ENCODE measurements at regions not wholly inside any gene's neighbourhood (a gene's known extent, or its start where the extent isn't known, plus 50 kb on each side); places are given as distances from the start of the nearest gene placed in this dataset.

DNA sequence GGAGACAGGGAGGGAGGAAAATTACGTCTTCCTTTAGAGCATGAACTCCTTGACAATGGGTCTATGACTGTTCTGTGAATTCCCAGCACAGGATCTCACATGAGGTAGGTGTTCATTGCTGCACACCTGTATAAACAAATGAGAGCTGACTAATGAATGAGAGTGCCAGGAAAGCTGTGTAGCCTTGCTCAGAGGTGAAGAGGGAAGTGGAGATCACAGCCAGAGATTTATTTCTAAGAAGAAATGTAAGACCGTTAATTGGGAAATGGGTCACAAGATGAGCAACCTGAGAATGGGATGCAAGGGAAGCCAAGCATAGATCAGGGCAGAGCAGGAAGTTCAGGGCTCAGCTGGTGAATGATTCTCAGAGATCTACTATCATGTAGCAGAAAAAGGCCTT is 295.1 kb downstream of the CDK5RAP2 start:
- no peaks in the 10 kb centered on the region for H3K79me2 ChIP-seq (ENCODE audit: control insufficient read depth, insufficient read depth, low read length, poor library complexity)
- peaks cover 1% of the 10 kb centered on the region for H3K9me3 ChIP-seq (ENCODE audit: insufficient read depth, low read depth, low read length)
- no peak overlapping the region for H3K27ac ChIP-seq (ENCODE audit: low read depth, low read length)
- no peak overlapping the region for H3K9ac ChIP-seq (ENCODE audit: low read length)
- no peak overlapping the region for H4K12ac ChIP-seq (ENCODE audit: low read depth, low read length)
- no CpG with 5 or more reads among the region's 2 CpGs for WGBS (ENCODE audit: extremely low coverage, insufficient coverage, insufficient read length)
- no peaks in the 10 kb centered on the region for H3K27me3 ChIP-seq (ENCODE audit: insufficient read depth, low read length)
- H2BK5ac ChIP-seq (ENCODE audit: low read depth, low read length, poor library complexity), result no peak overlapping the region
- H3K18ac ChIP-seq (ENCODE audit: low read length), result no peak overlapping the region
- no peak overlapping the region for H3K14ac ChIP-seq (ENCODE audit: low read length)
- no peak overlapping the region for H2AK5ac ChIP-seq (ENCODE audit: low read length)
- H3K79me1 ChIP-seq (ENCODE audit: low read length), result no peaks in the 10 kb centered on the region
- H4K8ac ChIP-seq (ENCODE audit: low read depth, low read length), result no peak overlapping the region
- H3K23ac ChIP-seq (ENCODE audit: low read length), result no peak overlapping the region
- no peak overlapping the region for H2BK120ac ChIP-seq (ENCODE audit: insufficient read depth, low read length, poor library complexity)
- no peak overlapping the region for H3K4ac ChIP-seq (ENCODE audit: low read depth, low read length)
- H3K4me2 ChIP-seq (ENCODE audit: low read length), result no peak overlapping the region
- H2BK12ac ChIP-seq (ENCODE audit: low read length), result no peak overlapping the region
- H2AFZ ChIP-seq (ENCODE audit: insufficient read depth, low read length, poor library complexity), result no peak overlapping the region
- DNase-seq, result no peak
- H3K4me3 ChIP-seq (ENCODE audit: low read depth, low read length), result no peak overlapping the region
- no peak overlapping the region for H4K91ac ChIP-seq (ENCODE audit: low read depth, low read length)
- no peaks in the 10 kb centered on the region for H3K36me3 ChIP-seq (ENCODE audit: control insufficient read depth in 1 of 2, insufficient read depth in 2 of 2, low read length in 2 of 2)
- H3K4me1 ChIP-seq (ENCODE audit: control insufficient read depth in 1 of 2, insufficient read depth in 2 of 2, low read length in 2 of 2), result no peaks in the 10 kb centered on the region

DNA sequence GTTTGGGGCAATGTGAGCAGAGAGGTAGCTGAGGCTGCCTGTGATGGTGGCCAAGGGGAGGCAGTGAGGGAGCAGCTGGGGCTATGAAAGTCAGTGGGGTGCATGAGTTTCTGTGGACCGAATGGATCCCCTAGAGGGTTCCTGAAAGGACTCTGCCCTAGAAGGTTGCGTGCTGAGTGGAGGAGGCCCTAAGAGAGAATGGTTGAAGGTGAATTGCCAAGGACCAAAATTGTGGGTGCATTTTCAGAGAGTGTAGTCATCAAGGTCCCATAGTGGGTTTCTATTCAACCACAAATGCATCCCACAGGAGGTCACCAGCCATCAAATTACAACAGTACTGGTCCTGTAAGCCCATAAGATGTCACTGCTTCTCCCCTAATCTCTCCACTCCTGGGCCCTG is 298.3 kb downstream of the CDK5RAP2 start:
- DNase-seq, result no peak
- Histone ChIP-seq H3K9ac (ENCODE audit: low read length) (no peak overlapping the region), H2AK5ac (ENCODE audit: low read length) (no peak overlapping the region), H3K4me3 (ENCODE audit: low read depth, low read length) (no peak overlapping the region), H3K4me1 (ENCODE audit: control insufficient read depth in 1 of 2, insufficient read depth in 2 of 2, low read length in 2 of 2) (no peaks in the 10 kb centered on the region), H4K8ac (ENCODE audit: low read depth, low read length) (no peak overlapping the region), H3K4me2 (ENCODE audit: low read length) (no peak overlapping the region), H3K18ac (ENCODE audit: low read length) (no peak overlapping the region), H2BK120ac (ENCODE audit: insufficient read depth, low read length, poor library complexity) (no peak overlapping the region), H4K12ac (ENCODE audit: low read depth, low read length) (no peak overlapping the region), H3K23ac (ENCODE audit: low read length) (no peak overlapping the region), H3K27ac (ENCODE audit: low read depth, low read length) (no peak overlapping the region), H3K9me3 (ENCODE audit: insufficient read depth, low read depth, low read length) (peaks cover 1% of the 10 kb centered on the region), H3K14ac (ENCODE audit: low read length) (no peak overlapping the region), H3K36me3 (ENCODE audit: control insufficient read depth in 1 of 2, insufficient read depth in 2 of 2, low read length in 2 of 2) (no peaks in the 10 kb centered on the region), H3K79me1 (ENCODE audit: low read length) (no peaks in the 10 kb centered on the region), H2BK12ac (ENCODE audit: low read length) (no peak overlapping the region), H4K91ac (ENCODE audit: low read depth, low read length) (no peak overlapping the region), H2AFZ (ENCODE audit: insufficient read depth, low read length, poor library complexity) (no peak overlapping the region), H2BK5ac (ENCODE audit: low read depth, low read length, poor library complexity) (no peak overlapping the region), H3K79me2 (ENCODE audit: control insufficient read depth, insufficient read depth, low read length, poor library complexity) (no peaks in the 10 kb centered on the region), H3K4ac (ENCODE audit: low read depth, low read length) (no peak overlapping the region), H3K27me3 (ENCODE audit: insufficient read depth, low read length) (no peaks in the 10 kb centered on the region)
- no CpG with 5 or more reads among the region's 2 CpGs for WGBS (ENCODE audit: extremely low coverage, insufficient coverage, insufficient read length)

DNA sequence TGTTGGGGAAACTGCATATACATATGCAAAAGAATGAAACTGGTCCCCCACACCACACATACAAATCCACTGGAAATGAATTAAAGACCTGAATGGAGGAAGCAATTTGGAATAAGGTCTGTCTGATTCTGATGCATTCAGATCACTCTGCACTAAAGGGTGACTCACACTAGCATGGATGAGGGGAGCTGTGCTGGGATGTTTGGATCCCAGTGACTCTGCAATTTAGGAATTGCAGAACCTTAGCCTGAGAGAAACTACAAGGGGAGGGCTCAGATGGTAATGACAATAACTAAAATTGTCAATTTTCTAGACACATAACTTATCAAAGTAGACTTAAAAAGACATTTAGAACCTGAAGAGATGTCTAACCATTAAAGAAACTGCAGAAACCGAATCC is 312.0 kb downstream of the CDK5RAP2 start:
- Histone ChIP-seq H4K12ac (ENCODE audit: low read depth, low read length) (no peak overlapping the region), H3K79me1 (ENCODE audit: low read length) (no peaks in the 10 kb centered on the region), H3K27me3 (ENCODE audit: insufficient read depth, low read length) (no peaks in the 10 kb centered on the region), H2BK12ac (ENCODE audit: low read length) (no peak overlapping the region), H3K4me1 (ENCODE audit: control insufficient read depth in 1 of 2, insufficient read depth in 2 of 2, low read length in 2 of 2) (no peaks in the 10 kb centered on the region), H3K4me3 (ENCODE audit: low read depth, low read length) (no peak overlapping the region), H3K14ac (ENCODE audit: low read length) (no peak overlapping the region), H3K36me3 (ENCODE audit: control insufficient read depth in 1 of 2, insufficient read depth in 2 of 2, low read length in 2 of 2) (no peaks in the 10 kb centered on the region), H3K18ac (ENCODE audit: low read length) (no peak overlapping the region), H3K9me3 (ENCODE audit: insufficient read depth, low read depth, low read length) (peaks cover 2% of the 10 kb centered on the region), H2BK5ac (ENCODE audit: low read depth, low read length, poor library complexity) (no peak overlapping the region), H3K9ac (ENCODE audit: low read length) (no peak overlapping the region), H3K4ac (ENCODE audit: low read depth, low read length) (no peak overlapping the region), H4K8ac (ENCODE audit: low read depth, low read length) (no peak overlapping the region), H4K91ac (ENCODE audit: low read depth, low read length) (no peak overlapping the region), H2BK120ac (ENCODE audit: insufficient read depth, low read length, poor library complexity) (no peak overlapping the region), H3K4me2 (ENCODE audit: low read length) (no peak overlapping the region), H3K27ac (ENCODE audit: low read depth, low read length) (no peak overlapping the region), H3K23ac (ENCODE audit: low read length) (no peak overlapping the region), H2AK5ac (ENCODE audit: low read length) (no peak overlapping the region), H2AFZ (ENCODE audit: insufficient read depth, low read length, poor library complexity) (no peak overlapping the region), H3K79me2 (ENCODE audit: control insufficient read depth, insufficient read depth, low read length, poor library complexity) (no peaks in the 10 kb centered on the region)
- no peak for DNase-seq
- no CpG with 5 or more reads among the region's 1 CpG for WGBS (ENCODE audit: extremely low coverage, insufficient coverage, insufficient read length)

GRCh38 chr9:120265791-120266190 is 314.2 kb downstream of the CDK5RAP2 start:
- Histone ChIP-seq H3K79me1 (ENCODE audit: low read length) (no peaks in the 10 kb centered on the region), H3K79me2 (ENCODE audit: control insufficient read depth, insufficient read depth, low read length, poor library complexity) (no peaks in the 10 kb centered on the region), H4K8ac (ENCODE audit: low read depth, low read length) (no peak overlapping the region), H3K23ac (ENCODE audit: low read length) (no peak overlapping the region), H3K36me3 (ENCODE audit: control insufficient read depth in 1 of 2, insufficient read depth in 2 of 2, low read length in 2 of 2) (no peaks in the 10 kb centered on the region), H3K18ac (ENCODE audit: low read length) (no peak overlapping the region), H3K9ac (ENCODE audit: low read length) (no peak overlapping the region), H2AK5ac (ENCODE audit: low read length) (no peak overlapping the region), H4K12ac (ENCODE audit: low read depth, low read length) (no peak overlapping the region), H3K4me1 (ENCODE audit: control insufficient read depth in 1 of 2, insufficient read depth in 2 of 2, low read length in 2 of 2) (no peaks in the 10 kb centered on the region), H3K4me3 (ENCODE audit: low read depth, low read length) (no peak overlapping the region), H2BK120ac (ENCODE audit: insufficient read depth, low read length, poor library complexity) (no peak overlapping the region), H3K4me2 (ENCODE audit: low read length) (no peak overlapping the region), H3K4ac (ENCODE audit: low read depth, low read length) (no peak overlapping the region), H3K27me3 (ENCODE audit: insufficient read depth, low read length) (no peaks in the 10 kb centered on the region), H2AFZ (ENCODE audit: insufficient read depth, low read length, poor library complexity) (no peak overlapping the region), H2BK5ac (ENCODE audit: low read depth, low read length, poor library complexity) (no peak overlapping the region), H4K91ac (ENCODE audit: low read depth, low read length) (no peak overlapping the region), H3K14ac (ENCODE audit: low read length) (no peak overlapping the region), H3K9me3 (ENCODE audit: insufficient read depth, low read depth, low read length) (peaks cover 2% of the 10 kb centered on the region), H2BK12ac (ENCODE audit: low read length) (no peak overlapping the region), H3K27ac (ENCODE audit: low read depth, low read length) (no peak overlapping the region)
- no CpG with 5 or more reads among the region's 6 CpGs for WGBS (ENCODE audit: extremely low coverage, insufficient coverage, insufficient read length)
- no peak for DNase-seq

DNA sequence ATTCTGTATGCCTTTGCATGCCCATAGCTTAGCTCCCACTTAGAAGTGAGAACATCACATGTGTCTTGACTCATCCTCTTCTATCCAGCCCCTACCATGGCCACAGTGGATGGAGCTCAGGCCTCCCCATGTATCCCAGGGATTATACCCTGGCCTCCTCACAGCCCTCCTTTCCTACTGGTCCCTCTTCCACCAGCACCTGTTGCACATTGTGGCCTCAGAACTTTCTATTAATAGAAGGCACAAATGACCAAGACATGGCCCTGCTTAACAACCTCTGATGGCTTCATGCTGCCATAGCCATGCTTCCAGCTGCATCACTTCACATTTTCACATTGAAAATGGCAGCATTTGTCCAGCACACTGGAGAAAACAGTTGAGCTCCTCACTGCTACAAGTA is 315.4 kb downstream of the CDK5RAP2 start:
- H4K12ac ChIP-seq (ENCODE audit: low read depth, low read length), result no peak overlapping the region
- no peaks in the 10 kb centered on the region for H3K79me1 ChIP-seq (ENCODE audit: low read length)
- peaks cover 2% of the 10 kb centered on the region for H3K9me3 ChIP-seq (ENCODE audit: insufficient read depth, low read depth, low read length)
- H2AFZ ChIP-seq (ENCODE audit: insufficient read depth, low read length, poor library complexity), result no peak overlapping the region
- H3K23ac ChIP-seq (ENCODE audit: low read length), result no peak overlapping the region
- H3K27ac ChIP-seq (ENCODE audit: low read depth, low read length), result no peak overlapping the region
- no peak overlapping the region for H2AK5ac ChIP-seq (ENCODE audit: low read length)
- H3K9ac ChIP-seq (ENCODE audit: low read length), result no peak overlapping the region
- H3K4ac ChIP-seq (ENCODE audit: low read depth, low read length), result no peak overlapping the region
- DNase-seq, result no peak
- no peaks in the 10 kb centered on the region for H3K4me1 ChIP-seq (ENCODE audit: control insufficient read depth in 1 of 2, insufficient read depth in 2 of 2, low read length in 2 of 2)
- no peak overlapping the region for H2BK120ac ChIP-seq (ENCODE audit: insufficient read depth, low read length, poor library complexity)
- no peak overlapping the region for H4K91ac ChIP-seq (ENCODE audit: low read depth, low read length)
- no peak overlapping the region for H3K14ac ChIP-seq (ENCODE audit: low read length)
- no peak overlapping the region for H3K4me2 ChIP-seq (ENCODE audit: low read length)
- no peak overlapping the region for H4K8ac ChIP-seq (ENCODE audit: low read depth, low read length)
- no peak overlapping the region for H3K4me3 ChIP-seq (ENCODE audit: low read depth, low read length)
- H2BK5ac ChIP-seq (ENCODE audit: low read depth, low read length, poor library complexity), result no peak overlapping the region
- H3K36me3 ChIP-seq (ENCODE audit: control insufficient read depth in 1 of 2, insufficient read depth in 2 of 2, low read length in 2 of 2), result no peaks in the 10 kb centered on the region
- no peaks in the 10 kb centered on the region for H3K27me3 ChIP-seq (ENCODE audit: insufficient read depth, low read length)
- no peaks in the 10 kb centered on the region for H3K79me2 ChIP-seq (ENCODE audit: control insufficient read depth, insufficient read depth, low read length, poor library complexity)
- H3K18ac ChIP-seq (ENCODE audit: low read length), result no peak overlapping the region
- no peak overlapping the region for H2BK12ac ChIP-seq (ENCODE audit: low read length)

All from trophoblast cell (in vitro differentiated cells and primary cell).